GM12872 (cell line): ENCODE measurements at regions not wholly inside any gene's neighbourhood (a gene's known extent, or its start where the extent isn't known, plus 50 kb on each side); places are given as distances from the start of the nearest gene placed in this dataset.

Source experiments
- TF ChIP-seq, protein P1 (sequence below): IDR thresholded peaks from 3 replicates; pipeline ENCODE4 v1.5.1; 2011; ENCODE audit warnings: low read depth, mild to moderate bottlenecking, low read length, moderate library complexity; ENCODE audit not compliant: insufficient read depth

- TF ChIP-seq, protein P1, sequence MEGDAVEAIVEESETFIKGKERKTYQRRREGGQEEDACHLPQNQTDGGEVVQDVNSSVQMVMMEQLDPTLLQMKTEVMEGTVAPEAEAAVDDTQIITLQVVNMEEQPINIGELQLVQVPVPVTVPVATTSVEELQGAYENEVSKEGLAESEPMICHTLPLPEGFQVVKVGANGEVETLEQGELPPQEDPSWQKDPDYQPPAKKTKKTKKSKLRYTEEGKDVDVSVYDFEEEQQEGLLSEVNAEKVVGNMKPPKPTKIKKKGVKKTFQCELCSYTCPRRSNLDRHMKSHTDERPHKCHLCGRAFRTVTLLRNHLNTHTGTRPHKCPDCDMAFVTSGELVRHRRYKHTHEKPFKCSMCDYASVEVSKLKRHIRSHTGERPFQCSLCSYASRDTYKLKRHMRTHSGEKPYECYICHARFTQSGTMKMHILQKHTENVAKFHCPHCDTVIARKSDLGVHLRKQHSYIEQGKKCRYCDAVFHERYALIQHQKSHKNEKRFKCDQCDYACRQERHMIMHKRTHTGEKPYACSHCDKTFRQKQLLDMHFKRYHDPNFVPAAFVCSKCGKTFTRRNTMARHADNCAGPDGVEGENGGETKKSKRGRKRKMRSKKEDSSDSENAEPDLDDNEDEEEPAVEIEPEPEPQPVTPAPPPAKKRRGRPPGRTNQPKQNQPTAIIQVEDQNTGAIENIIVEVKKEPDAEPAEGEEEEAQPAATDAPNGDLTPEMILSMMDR: no peak
Observed at GRCh38 chr6:138600261-138600660, 101.0 kb upstream of the NHSL1 start.

- TF ChIP-seq, protein P1: no peak
Observed at GRCh38 chr6:138600726-138601125, 101.4 kb upstream of the NHSL1 start.

DNA sequence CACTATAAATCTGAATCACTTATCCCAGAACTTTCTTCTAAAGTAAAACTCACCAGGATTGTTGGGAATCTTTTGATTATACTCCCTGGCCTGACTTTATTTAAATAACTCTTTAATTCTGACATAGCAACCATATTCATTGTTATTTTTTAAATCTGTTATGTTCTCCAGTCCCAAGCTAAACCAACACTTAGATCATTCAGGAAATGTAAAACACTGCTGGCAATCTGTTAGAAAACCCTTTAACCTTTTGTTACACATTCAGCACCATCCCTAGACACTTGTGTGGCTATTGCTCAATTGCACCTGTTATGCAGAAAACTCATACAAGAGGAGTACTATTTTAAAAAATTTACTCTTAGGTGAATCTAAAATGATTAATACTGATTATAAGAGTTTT lies 101.8 kb upstream of the NHSL1 start:
- TF ChIP-seq, protein P1: no peak

DNA sequence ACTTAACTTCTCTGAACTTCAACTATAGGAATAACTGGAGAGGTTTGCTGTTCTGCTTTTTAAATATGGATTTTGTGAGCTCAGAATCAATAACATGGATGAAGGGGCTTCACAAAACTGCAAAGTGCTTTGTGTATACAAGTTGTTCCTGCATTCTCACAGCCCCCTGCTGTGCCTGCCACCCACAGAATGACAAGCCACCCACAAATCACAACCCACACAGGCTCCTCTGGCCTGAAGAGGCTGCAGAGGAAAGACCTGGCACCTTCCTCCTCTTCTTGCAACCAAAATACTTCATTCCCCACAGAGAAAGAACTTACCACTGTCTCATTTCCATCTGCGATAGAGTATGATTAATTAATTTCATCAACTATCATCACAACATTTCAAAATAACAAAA lies 106.7 kb upstream of the NHSL1 start:
- TF ChIP-seq, protein P1: no peak

DNA sequence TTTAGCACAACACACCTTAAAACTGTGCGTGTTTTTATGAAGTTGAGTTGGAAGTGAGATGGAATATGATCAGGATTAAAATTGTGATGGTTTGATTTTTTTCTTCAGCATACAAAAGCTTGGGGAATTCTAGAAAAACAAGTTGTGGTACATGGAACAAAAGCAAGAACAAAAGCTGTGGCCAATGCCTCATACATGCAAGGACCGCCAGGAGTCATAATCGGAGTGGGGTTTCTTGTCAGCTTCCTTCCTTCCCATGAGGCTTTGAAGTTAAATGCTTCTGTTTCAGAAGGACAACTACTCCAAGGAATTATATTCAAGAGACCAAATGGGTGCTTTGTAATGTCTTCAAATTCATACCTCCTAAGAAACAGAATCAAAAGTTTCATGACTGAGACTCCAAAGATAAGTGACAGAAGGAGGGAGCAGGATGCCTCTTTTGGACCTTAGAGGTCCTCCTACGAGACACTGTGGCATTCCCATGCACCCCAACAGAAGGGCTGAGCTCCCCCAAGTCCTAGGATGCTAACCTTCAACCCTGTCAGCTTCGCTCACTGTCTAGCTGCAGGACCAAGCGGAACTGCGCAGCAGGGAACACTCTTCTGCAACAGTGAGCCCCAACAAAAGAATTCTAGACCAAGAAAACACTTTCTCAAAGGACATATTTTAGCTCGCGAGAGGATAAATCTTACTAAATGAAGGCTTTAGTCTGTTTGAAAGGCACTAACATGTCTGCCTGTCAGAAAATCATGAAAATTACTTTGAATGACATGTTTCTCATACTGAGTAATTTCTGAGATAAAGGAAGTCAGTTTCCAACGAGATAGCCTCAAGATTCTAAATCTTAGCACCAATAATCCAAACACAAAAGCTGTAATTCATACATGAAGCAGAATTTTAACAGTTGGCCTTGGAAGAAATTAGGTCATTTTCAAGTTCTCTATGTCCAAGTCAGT lies 108.5 kb upstream of the NHSL1 start:
- TF ChIP-seq, protein P1: no peak

GRCh38 chr6:138608896-138609295 lies 109.6 kb upstream of the NHSL1 start:
- TF ChIP-seq, protein P1: no peak

DNA sequence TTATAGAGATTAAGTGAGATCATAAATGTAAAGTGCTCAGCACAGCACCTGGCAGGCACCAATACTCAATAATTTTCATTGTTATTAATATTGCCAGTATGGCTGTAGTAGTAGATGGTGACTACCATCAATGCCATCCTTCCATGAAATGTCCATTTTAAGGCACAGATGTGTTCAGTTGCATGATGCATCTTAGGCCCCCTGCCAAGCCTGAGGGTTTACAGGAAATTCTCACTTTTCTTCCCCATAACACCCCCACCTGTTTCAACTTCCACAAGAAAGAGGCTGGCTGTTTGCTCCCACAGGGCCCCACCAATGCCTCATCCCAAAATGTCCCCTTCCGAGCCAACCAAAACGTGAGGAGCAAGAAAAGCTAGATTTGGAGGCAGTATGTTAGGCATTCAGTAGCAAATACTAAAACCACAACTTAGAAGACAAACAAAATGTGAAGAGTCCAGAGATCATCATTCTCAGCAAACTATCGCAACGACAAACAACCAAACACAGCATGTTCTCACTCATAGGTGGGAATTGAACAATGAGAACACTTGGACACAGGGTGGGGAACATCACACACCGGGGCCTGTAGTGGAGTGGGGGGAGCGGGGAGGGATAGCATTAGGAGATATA lies 110.6 kb upstream of the NHSL1 start:
- TF ChIP-seq, protein P1: no peak
